SH-SY5Y (cell line): ENCODE measurements at regions not wholly inside any gene's neighbourhood (a gene's known extent, or its start where the extent isn't known, plus 50 kb on each side); places are given as distances from the start of the nearest gene placed in this dataset.

Experiments used
- GATA2 ChIP-seq: IDR thresholded peaks from 2 replicates; pipeline ENCODE4 v1.6.1; 2011; ENCODE audit warnings: mild to moderate bottlenecking, low read depth, low read length
- GATA3 ChIP-seq: IDR thresholded peaks from 2 replicates; pipeline ENCODE4 v1.6.1; 2011; ENCODE audit warnings: low read depth, mild to moderate bottlenecking, low read length, moderate library complexity

GRCh38 chr7:25391961-25392587, 163.8 kb upstream of the NPVF start:
- no peak for TF ChIP-seq GATA2
- TF ChIP-seq GATA3, result no peak
